Right atrium auricular region (tissue), 2 donors: ENCODE measurements at regions not wholly inside any gene's neighbourhood (a gene's known extent, or its start where the extent isn't known, plus 50 kb on each side); places are given as distances from the start of the nearest gene placed in this dataset.
"Not testable (repeated sequence)": the region's sequence is repeated elsewhere in the genome, so short reads cannot be mapped to it uniquely, and the experiment has no call there.

Source experiments
- DNase-seq: peaks from one replicate; pipeline ENCODE4 v3.0.0-alpha.2; 2019; ENCODE audit warnings: low spot score
- H3K27ac ChIP-seq, 2 donors: fragments of 200-600 bp; sonication (generic); 1 replicate in 1 of 2; 2 replicates in 1 of 2; pipeline ENCODE4 v1.5.1; 2016 to 2019
- H3K27me3 ChIP-seq, 2 donors: fragments of 200-600 bp; sonication (generic); one replicate each; pipeline versions ENCODE4 v1.5.1 to v1.6.0; 2017 to 2019
- H3K36me3 ChIP-seq: fragments of 200-600 bp; sonication (generic); one replicate; pipeline ENCODE4 v1.5.1; 2016
- H3K4me1 ChIP-seq, 2 donors: fragments of 200-600 bp; sonication (generic); one replicate each; pipeline versions ENCODE4 v1.5.1 to v1.6.0; 2017 to 2019
- H3K4me3 ChIP-seq, 2 donors: fragments of 200-600 bp; sonication (generic); 1 replicate in 1 of 2; 2 replicates in 1 of 2; pipeline ENCODE4 v1.5.1; 2017 to 2019; ENCODE audit warnings: mild to moderate bottlenecking in 1 of 2, moderate library complexity in 1 of 2
- H3K9me3 ChIP-seq, 2 donors: fragments of 200-600 bp; sonication (generic); one replicate each; pipeline ENCODE4 v1.5.1; 2019
- TF ChIP-seq, protein P1 (sequence below), 2 donors: fragments of 200-600 bp; sonication (generic); IDR thresholded peaks; one replicate each; pipeline ENCODE4 v1.5.1; 2019; ENCODE audit warnings: antibody characterized with exemption in 2 of 2

GRCh38 chr18:76274468-76275289 lies 220.4 kb downstream of the ZNF516 start:
- H3K9me3 ChIP-seq = no peaks in the 10 kb centered on the region
- no peak overlapping the region for H3K27ac ChIP-seq
- H3K27me3 ChIP-seq = no peaks in the 10 kb centered on the region
- no peaks in the 10 kb centered on the region for H3K36me3 ChIP-seq
- no peaks in the 10 kb centered on the region for H3K4me1 ChIP-seq
- TF ChIP-seq, protein P1, sequence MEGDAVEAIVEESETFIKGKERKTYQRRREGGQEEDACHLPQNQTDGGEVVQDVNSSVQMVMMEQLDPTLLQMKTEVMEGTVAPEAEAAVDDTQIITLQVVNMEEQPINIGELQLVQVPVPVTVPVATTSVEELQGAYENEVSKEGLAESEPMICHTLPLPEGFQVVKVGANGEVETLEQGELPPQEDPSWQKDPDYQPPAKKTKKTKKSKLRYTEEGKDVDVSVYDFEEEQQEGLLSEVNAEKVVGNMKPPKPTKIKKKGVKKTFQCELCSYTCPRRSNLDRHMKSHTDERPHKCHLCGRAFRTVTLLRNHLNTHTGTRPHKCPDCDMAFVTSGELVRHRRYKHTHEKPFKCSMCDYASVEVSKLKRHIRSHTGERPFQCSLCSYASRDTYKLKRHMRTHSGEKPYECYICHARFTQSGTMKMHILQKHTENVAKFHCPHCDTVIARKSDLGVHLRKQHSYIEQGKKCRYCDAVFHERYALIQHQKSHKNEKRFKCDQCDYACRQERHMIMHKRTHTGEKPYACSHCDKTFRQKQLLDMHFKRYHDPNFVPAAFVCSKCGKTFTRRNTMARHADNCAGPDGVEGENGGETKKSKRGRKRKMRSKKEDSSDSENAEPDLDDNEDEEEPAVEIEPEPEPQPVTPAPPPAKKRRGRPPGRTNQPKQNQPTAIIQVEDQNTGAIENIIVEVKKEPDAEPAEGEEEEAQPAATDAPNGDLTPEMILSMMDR (IDR thresholded peaks at IDR 0.05) = peak in 1 of 2 donors; percentile 38
- no peak overlapping the region for H3K4me3 ChIP-seq
- DNase-seq = no peak

DNA sequence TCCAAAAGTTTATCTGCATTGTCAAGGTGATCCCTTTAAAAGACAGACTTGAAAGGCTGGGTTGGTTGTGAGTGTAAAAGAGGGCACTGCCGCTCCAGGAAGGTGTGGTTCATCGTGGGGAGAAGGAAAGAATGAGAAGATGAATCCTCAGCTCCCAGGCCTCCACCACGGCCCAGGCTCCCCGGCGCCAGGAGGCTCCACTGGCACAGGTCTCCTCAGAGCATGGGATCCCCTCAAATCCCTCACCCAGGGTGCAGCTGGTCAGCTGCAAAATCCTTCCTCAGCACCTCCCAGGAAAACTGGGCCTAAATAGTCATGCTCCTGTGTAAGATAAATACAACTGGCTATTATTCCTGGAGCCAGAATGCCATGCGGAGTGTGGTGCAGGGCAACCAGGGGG lies 221.1 kb downstream of the ZNF516 start:
- no peak overlapping the region for H3K27ac ChIP-seq
- DNase-seq = no peak
- no peaks in the 10 kb centered on the region for H3K4me1 ChIP-seq
- no peaks in the 10 kb centered on the region for H3K36me3 ChIP-seq
- TF ChIP-seq, protein P1 (IDR thresholded peaks at IDR 0.05) = no peak
- no peaks in the 10 kb centered on the region for H3K27me3 ChIP-seq
- no peak overlapping the region for H3K4me3 ChIP-seq
- no peaks in the 10 kb centered on the region for H3K9me3 ChIP-seq

GRCh38 chr18:76273036-76273545 lies 222.0 kb downstream of the ZNF516 start:
- TF ChIP-seq, protein P1 (IDR thresholded peaks at IDR 0.05) = no peak
- Histone ChIP-seq H3K27ac (no peak overlapping the region), H3K4me1 (no peaks in the 10 kb centered on the region), H3K9me3 (no peaks in the 10 kb centered on the region), H3K36me3 (no peaks in the 10 kb centered on the region), H3K4me3 (no peak overlapping the region), H3K27me3 (no peaks in the 10 kb centered on the region)
- DNase-seq = no peak

- DNase-seq, H3K4me1 ChIP-seq, H3K9me3 ChIP-seq, H3K27ac ChIP-seq, H3K36me3 ChIP-seq, H3K4me3 ChIP-seq, H3K27me3 ChIP-seq: not testable (repeated sequence)
Measured at GRCh38 chr18:76267423-76267822, 227.6 kb downstream of the ZNF516 start.

GRCh38 chr18:76266236-76266991 lies 228.6 kb downstream of the ZNF516 start:
- no peaks in the 10 kb centered on the region for H3K27me3 ChIP-seq
- H3K36me3 ChIP-seq = no peaks in the 10 kb centered on the region
- no peaks in the 10 kb centered on the region for H3K9me3 ChIP-seq
- TF ChIP-seq, protein P1 (IDR thresholded peaks at IDR 0.05) = no peak
- H3K4me1 ChIP-seq = no peaks in the 10 kb centered on the region
- no peak for DNase-seq
- H3K27ac ChIP-seq = peak overlapping the region; percentile 55 to 78
- H3K4me3 ChIP-seq = peak overlapping the region in 1 of 2 donors; percentile 21
